ENCODE measurements at regions not wholly inside any gene's neighbourhood (a gene's known extent, or its start where the extent isn't known, plus 50 kb on each side); places are given as distances from the start of the nearest gene placed in this dataset.

GRCh38 chrX:137236837-137237236, 203.0 kb upstream of the GPR101 start:
- no peaks in the 10 kb centered on the region for H3K27me3 ChIP-seq
- no peaks in the 10 kb centered on the region for H3K36me3 ChIP-seq
- H3K9me3 ChIP-seq = no peaks in the 10 kb centered on the region
- no peak overlapping the region for H3K27ac ChIP-seq
- H3K4me3 ChIP-seq (ENCODE audit: low read depth in 1 of 2, low read length in 1 of 2) = no peak overlapping the region
- TF ChIP-seq, protein P1, sequence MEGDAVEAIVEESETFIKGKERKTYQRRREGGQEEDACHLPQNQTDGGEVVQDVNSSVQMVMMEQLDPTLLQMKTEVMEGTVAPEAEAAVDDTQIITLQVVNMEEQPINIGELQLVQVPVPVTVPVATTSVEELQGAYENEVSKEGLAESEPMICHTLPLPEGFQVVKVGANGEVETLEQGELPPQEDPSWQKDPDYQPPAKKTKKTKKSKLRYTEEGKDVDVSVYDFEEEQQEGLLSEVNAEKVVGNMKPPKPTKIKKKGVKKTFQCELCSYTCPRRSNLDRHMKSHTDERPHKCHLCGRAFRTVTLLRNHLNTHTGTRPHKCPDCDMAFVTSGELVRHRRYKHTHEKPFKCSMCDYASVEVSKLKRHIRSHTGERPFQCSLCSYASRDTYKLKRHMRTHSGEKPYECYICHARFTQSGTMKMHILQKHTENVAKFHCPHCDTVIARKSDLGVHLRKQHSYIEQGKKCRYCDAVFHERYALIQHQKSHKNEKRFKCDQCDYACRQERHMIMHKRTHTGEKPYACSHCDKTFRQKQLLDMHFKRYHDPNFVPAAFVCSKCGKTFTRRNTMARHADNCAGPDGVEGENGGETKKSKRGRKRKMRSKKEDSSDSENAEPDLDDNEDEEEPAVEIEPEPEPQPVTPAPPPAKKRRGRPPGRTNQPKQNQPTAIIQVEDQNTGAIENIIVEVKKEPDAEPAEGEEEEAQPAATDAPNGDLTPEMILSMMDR (IDR thresholded peaks at IDR 0.05) = no peak
- H3K4me1 ChIP-seq (ENCODE audit: control insufficient read depth in 1 of 2, insufficient read depth in 1 of 2, low read depth in 1 of 2, low read length in 1 of 2) = no peaks in the 10 kb centered on the region

- no peak overlapping the region for H3K27ac ChIP-seq
- no peaks in the 10 kb centered on the region for H3K36me3 ChIP-seq
- no peaks in the 10 kb centered on the region for H3K4me1 ChIP-seq (ENCODE audit: control insufficient read depth in 1 of 2, insufficient read depth in 1 of 2, low read depth in 1 of 2, low read length in 1 of 2)
- no peak overlapping the region for H3K4me3 ChIP-seq (ENCODE audit: low read depth in 1 of 2, low read length in 1 of 2)
- TF ChIP-seq, protein P1 (IDR thresholded peaks at IDR 0.05) = no peak
- no peaks in the 10 kb centered on the region for H3K27me3 ChIP-seq
- no peaks in the 10 kb centered on the region for H3K9me3 ChIP-seq
Measured at GRCh38 chrX:137234651-137235402, 201.0 kb upstream of the GPR101 start.

- TF ChIP-seq, protein P1 (IDR thresholded peaks at IDR 0.05) = no peak
- Histone ChIP-seq H3K4me1 (ENCODE audit: control insufficient read depth in 1 of 2, insufficient read depth in 1 of 2, low read depth in 1 of 2, low read length in 1 of 2) (no peaks in the 10 kb centered on the region), H3K27me3 (no peaks in the 10 kb centered on the region), H3K9me3 (no peaks in the 10 kb centered on the region), H3K27ac (no peak overlapping the region), H3K36me3 (no peaks in the 10 kb centered on the region), H3K4me3 (ENCODE audit: low read depth in 1 of 2, low read length in 1 of 2) (no peak overlapping the region)
Measured at GRCh38 chrX:137233478-137233877, 199.7 kb upstream of the GPR101 start.

DNA sequence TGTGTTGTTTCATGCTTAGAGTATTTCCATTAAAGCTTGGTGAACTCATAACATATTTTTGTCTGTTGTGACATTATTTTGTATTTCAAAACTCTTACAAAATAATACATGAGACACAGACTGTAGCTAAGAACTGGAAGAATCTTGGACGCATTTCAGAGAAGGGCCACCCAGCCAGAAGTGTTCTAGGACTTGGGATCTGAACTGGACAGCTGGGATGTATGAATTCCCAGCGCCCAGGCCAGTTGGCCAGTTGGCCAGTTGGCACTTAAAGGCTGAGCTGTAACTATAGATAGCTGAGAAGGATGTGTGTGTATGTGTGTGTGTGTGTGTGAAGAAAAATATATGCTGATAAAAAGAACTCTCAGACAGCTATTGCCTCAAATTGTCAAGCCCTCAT, 193.4 kb upstream of the GPR101 start:
- H3K4me1 ChIP-seq (ENCODE audit: control insufficient read depth in 1 of 2, insufficient read depth in 1 of 2, low read depth in 1 of 2, low read length in 1 of 2) = no peaks in the 10 kb centered on the region
- TF ChIP-seq, protein P1 (IDR thresholded peaks at IDR 0.05) = no peak
- no peaks in the 10 kb centered on the region for H3K36me3 ChIP-seq

DNA sequence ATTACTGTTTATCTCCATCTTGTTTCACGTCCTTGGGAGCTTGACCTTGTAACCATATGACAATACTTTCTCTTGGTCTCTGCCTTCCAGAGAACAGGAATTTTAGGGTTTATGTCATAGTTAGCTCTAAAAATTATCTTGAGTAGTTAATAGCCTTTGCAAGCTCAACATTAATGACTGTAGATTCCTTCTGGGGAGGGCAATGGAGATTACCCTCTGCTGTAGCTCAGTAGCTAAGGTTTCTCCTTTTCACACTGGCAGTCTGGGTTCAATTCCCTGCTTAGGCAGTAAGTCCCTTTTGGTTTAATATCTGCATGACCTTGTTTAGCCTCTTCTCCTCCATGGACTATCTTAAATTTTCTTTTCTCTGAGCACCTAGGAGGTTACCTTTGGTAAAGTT, 181.7 kb upstream of the GPR101 start:
- H3K36me3 ChIP-seq = no peaks in the 10 kb centered on the region

More for the DNA sequence above, 193.4 kb upstream of the GPR101 start:
- Histone ChIP-seq H3K9me3 (no peaks in the 10 kb centered on the region), H3K27ac (no peak overlapping the region), H3K4me3 (ENCODE audit: low read depth in 1 of 2, low read length in 1 of 2) (no peak overlapping the region), H3K27me3 (no peaks in the 10 kb centered on the region)

More for the DNA sequence above, 181.7 kb upstream of the GPR101 start:
- no peak overlapping the region for H3K4me3 ChIP-seq (ENCODE audit: low read depth in 1 of 2, low read length in 1 of 2)
- H3K9me3 ChIP-seq = no peaks in the 10 kb centered on the region
- no peaks in the 10 kb centered on the region for H3K27me3 ChIP-seq
- no peak overlapping the region for H3K27ac ChIP-seq
- TF ChIP-seq, protein P1 (IDR thresholded peaks at IDR 0.05) = no peak
- no peaks in the 10 kb centered on the region for H3K4me1 ChIP-seq (ENCODE audit: control insufficient read depth in 1 of 2, insufficient read depth in 1 of 2, low read depth in 1 of 2, low read length in 1 of 2)

Measured in neutrophil (primary cell).